NCI-H446 treated with DMSO at 0.1 percent for 48 hours (cell line): ENCODE measurements at regions not wholly inside any gene's neighbourhood (a gene's known extent, or its start where the extent isn't known, plus 50 kb on each side); places are given as distances from the start of the nearest gene placed in this dataset.
"Not testable (repeated sequence)": the region's sequence is repeated elsewhere in the genome, so short reads cannot be mapped to it uniquely, and the experiment has no call there.

Source experiments
- DNase-seq: peaks from one replicate; lab custom pipeline; 2025; lab: John Stamatoyannopoulos, UW

DNA sequence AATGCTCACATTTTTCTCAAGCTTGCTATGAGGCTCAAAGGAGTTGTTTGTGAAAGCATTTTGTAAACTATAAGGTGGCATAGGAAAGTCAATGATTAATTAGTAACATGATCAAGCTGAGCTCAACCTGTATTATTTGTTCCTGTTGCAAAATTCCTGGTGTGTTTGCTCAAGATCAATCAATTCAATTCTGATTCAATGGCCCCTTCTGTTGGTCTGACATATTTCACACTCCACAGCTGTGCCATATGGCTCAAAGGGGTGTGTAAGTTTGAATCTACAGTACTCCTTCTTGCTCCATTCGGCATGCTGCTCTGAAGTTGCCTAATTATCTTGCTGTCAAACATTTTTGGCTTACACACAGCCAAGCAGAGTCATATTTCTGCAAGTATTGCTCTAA, 341.6 kb upstream of the LRP1B start:
- peak; percentile 94 for DNase-seq

DNA sequence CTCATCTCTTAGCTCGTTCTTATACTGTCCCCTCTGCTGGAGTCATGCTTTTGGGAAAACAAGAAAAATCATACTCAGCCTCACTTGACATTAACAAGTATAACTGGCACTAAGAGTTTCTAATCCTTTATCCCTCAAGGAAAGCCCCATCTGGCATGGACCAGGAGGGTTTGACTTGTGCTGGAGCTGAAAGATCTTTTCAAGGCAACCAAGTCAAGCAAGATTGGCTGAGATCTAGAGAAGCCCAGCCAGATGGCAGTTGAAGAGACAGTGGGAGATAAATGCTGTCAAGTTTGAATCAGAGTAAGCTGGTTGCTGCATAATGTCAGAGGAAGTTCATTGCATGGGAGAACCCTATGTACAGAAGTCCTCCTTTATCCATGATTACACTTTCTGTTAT, 336.5 kb upstream of the LRP1B start:
- DNase-seq: peak; percentile 21

DNA sequence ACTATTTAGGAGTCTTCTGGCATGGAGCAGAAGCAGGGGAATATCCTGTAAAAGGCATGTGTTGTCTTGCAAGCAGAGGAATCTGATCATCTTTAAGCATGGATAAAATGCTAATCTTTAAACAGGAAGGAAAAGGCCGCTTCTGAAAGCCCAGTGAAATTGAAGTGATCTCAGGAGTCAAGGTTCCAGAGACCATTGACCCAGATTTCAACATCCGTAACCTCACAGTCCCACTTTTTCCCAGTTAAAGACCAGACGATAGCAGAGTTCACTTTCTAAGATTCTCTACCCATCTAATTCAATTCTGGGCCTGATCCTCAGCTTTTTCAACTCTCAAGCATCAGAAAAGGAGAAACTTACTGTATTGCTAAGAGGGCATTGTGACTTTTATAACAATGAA, 332.2 kb upstream of the LRP1B start:
- no peak for DNase-seq

DNA sequence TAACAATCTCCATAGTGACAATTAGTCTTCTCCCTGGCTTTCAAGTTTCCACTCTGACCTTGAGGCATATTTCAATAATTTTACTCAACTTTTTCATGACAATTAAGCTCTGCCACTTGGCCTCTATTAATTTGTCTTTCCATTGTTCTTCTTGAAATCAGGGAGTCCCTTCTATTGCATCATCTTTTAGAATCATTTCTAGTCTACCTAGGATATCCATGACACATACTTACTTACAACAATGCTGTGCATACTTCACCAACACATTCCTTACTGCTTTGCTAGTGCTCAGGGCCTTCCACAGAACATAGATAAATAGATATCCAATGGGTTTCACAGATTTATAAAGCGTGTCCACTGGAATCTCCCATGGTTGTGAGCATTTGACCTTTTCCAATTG, 331.5 kb upstream of the LRP1B start:
- no peak for DNase-seq

DNA sequence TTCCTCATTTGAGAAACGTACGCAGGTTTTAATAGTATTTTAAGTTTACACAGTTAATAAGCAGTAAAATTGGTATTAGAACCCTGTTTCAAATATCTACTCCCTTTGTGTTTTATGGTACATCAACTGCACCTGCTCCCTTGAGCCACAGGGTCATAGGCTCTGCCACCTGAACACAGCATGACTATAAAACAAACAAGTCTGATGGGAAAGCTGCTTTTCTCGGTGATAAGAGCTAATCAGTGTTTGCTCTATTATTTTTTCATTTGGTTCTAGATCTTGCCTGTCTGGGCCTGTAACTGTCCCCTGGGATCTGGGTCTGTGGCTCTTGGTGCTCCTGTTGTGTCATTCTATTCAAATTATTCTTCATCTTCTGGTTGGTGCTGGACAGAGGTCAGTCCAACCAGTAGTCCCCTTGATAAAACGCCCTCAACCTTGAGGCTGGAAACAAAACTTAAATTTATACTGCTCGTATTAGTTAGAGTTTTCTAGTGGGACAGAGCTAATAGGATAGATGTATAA, 314.8 kb upstream of the LRP1B start:
- no peak for DNase-seq

DNA sequence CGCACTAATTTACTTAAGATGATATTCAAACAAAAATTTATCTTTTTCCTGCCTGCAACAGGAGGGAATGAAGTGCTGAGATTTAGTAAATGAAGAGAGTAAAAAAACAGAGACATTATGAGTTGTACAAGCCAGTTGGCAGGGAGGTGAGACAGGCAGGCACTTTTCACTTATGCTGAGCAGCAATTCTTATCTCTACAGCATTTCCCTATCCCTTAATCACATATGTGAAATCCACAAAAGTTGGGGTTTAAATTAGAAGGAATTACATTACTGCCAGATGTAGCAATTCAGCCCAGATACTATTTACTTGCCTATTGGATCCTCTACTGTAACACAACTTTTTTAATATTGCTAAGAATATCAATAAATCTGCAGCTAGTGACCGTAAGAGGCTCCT, 314.2 kb upstream of the LRP1B start:
- no peak for DNase-seq

DNA sequence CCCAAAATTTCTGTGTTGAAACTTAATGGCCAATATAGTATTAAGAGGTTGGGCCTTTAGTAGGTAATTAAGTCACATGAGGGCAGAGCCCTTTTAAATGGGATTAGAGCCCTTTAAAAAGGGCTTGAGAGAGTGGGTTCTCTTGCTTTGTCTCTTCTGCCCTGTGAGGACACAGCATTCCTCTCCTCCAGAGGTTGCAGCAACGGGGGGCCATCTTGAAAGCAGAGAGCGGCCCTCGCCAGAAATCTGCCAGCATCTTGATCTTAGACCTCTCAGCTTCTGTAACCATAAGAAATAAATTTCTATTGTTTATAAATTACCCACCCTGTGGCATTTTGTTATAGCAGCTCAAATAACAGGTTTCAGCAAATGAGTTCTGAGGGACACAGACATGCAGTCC, 305.0 kb upstream of the LRP1B start:
- DNase-seq: no peak

DNA sequence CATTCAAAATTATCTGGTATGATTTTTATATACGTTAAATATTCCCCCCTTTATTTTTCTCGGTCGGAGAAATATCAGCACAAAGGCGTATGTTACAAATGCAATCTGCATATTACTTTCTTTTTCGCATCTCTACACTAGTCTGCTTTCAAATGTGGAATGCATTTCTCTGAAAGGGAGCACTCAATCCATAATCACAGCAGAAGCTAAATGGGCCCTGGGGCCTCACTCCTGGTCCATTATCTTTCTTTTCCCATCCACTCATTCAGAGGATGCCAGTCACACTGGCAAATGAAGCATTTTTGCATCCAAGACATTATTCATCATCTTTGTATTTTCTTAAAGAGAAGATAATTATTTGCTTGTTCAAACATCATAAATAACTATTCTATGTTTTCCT, 295.2 kb upstream of the LRP1B start:
- DNase-seq: no peak

DNA sequence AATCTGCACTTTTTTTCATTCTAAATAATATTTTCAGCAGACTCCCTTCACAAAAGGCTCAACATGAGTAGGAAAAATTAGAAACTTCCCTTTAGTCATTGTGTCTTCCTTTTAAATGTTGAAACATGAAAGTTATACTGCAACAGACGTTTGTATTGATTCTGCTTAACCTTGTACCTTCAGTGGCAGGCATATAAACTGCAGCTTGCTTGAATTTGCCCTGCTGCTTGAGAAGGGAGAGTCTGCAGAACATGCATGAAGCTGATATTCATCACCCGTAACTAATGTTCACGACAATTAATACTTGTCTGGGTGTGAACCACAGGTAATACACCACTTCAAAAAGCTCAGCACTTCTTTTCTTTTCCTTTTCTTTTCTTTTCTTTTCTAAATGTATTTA, 294.7 kb upstream of the LRP1B start:
- DNase-seq: no peak

DNA sequence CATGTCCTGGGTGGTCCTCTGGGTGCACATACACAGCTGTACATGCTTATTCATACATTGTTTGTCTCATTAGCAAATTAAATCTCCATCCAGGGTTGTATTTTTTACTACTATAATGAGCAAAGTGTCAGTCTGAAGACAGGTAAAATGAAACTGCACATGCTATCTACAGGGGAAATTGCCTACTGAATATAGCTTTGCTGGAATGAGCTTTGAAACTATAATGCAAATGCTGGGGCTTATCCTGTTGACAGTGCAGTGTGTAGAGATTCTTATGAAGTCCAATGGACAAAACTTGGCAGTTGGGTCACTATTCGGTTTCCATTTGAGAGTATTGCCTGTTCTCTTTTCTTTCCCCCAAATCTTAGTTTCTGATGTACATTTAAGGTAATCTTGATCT, 292.8 kb upstream of the LRP1B start:
- no peak for DNase-seq

DNA sequence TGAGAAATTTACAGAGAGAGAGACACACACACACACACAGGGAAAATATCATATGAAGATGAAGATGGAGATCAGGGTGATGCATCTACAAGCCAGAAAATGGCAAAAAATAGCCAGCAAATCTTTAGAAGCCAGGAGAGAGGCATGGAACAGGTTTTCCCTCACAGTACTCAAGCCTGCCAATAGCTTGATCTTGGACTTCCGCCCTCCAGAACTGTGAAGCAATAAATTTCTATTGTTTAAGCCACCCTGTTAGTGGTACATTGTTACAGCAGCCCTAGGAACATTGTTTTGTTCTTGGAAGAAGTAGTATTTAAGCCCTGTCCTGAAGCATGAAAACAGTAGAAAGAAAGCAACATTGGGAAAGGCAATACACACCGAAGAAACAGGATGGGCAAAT, 292.0 kb upstream of the LRP1B start:
- DNase-seq: no peak

DNA sequence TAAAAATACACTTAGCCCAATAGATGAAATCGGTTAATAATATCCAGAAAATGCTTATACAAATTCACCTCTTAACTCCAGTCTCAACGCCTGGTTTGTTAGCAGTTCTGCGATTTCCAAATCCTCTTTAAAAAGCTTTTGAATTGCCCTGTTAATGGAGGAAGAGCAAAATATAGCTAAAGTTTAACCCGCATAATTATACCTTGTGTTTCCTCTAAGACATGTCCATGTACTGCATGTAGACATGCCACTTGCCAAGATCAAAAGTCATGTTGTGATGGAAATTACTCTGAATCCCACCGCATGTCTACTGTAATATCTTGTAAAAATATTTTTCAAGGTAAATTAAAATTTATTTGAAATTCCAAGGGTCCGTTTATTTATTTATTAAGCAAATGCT, 291.2 kb upstream of the LRP1B start:
- no peak for DNase-seq

DNA sequence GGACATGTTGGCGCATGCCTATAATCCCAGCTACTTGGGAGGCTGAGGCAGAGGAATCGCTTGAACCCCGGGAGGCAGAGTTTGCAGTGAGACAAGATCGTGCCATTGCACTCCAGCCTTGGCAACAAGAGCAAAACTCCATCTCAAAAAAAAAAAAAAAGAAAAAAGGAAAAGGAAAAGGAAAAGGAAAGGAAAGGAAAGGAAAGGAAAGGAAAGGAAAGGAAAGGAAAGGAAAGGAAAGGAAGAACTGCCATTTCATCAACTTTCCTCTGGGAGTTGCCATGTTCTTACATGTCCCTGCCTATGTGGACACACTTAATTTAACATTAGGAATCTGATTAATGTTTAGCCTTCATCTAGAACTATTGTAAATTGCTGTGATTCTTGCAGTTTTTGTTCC, 287.9 kb upstream of the LRP1B start:
- peak; percentile 32 for DNase-seq

DNA sequence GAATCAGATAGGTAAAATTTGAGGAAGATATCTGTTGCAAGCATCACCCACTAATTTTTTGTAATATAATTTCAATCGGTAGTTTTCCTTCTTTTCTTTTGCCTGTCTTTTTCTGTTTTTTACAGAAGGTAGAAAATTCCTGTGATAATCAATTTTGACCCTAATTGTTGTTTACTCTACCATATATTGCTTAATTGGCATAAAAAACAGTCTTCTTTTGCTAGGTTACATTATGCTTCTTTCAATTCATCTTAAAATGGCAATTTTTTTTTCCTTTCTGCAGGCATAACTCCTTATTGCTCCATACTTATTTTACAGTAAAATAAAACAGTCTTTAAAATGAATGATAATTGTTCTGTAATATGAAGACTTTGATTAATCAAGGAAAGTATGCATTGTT, 286.2 kb upstream of the LRP1B start:
- no peak for DNase-seq

DNA sequence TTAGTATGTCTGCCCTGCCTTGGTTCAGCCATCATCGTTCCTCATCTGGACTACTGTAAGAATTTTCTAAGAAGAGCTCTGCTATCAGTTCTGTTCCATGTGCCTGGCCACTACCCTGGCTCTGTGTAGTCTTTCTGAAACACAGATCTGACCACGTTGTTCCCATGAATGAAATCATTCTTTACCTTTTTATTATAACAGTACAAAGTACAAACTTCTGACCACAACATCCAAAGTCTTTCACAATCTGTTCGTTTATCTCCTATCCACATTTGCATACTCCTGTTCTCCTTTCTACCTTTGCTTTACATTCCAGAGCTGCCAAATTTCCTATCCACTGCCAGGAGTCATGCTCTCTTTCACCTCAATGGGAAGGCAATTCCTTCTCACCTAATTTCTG, 284.6 kb upstream of the LRP1B start:
- DNase-seq: no peak

DNA sequence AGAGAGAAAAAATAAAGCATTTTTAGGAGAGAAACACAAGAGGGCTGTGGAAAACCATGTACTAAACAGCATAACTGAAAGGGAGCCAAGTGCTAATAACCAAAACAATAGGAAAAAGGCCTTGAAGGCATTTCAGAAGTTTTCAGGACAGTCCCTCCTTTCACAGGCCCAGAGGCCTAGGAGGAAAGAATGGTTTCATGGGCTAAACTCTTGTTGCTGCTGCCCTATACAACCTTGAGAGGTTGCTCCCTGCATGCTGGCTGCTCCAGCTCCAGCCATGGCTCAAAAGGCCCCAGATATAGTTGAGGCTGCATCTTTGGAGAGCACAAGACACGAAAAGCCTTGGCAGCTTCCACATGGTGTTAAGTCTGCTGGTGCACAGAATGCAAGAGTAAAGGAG, 267.4 kb upstream of the LRP1B start:
- DNase-seq: no peak

DNA sequence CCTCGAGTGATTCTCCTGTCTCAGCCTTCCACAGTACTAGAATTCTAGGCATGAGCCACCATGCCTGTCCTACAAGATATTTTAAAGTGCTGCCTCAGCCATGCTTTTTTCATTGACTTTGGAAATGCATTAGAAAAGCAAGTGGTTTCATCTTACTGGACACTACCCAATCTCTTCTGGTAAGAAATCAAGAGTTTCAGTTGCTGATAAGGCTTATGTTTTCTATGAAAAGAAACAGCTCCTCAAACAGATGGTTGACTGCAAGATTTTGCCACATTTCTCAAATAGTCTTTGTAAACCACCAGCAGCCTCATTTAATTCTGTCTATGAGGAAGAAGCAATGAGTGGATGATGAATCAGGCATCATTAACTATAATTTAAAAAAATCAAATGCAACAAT, 264.5 kb upstream of the LRP1B start:
- DNase-seq: no peak

DNA sequence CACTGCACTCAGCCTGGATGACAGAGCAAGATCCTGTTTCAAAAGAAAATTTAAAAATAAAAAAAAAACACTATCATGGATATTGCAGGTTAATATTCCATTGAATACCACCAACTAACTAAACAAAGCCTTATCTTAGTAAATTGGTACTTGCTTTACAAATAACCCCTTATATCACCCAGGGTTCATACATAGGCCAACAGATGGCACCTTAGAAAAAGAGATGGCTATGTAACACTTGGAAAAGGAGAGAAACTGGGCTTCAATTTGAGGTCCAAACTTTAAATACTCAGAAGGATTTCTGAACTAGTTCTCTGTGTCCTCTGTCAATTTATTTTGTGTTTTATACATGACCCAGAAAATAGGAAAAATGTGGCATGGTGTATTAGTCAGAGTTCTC, 249.6 kb upstream of the LRP1B start:
- DNase-seq: no peak

DNA sequence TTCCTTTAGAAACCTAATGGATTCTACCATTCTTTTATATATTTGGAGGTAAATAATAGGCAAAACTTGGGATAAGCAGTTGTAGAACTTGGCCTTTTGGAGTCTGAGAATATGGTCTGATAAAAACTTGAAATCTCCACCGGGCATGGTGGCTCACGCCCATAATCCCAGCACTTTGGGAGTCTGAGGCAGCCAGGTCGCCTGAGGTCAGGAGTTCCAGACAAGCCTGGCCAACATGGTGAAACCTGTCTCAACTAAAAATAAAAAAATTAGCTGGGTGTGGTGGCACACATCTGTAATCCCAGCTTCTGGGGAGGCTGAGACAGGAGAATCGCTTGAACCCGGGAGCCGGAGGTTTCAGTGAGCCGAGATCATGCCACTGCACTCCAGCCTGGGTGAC, 231.3 kb upstream of the LRP1B start:
- DNase-seq: not testable (repeated sequence)

DNA sequence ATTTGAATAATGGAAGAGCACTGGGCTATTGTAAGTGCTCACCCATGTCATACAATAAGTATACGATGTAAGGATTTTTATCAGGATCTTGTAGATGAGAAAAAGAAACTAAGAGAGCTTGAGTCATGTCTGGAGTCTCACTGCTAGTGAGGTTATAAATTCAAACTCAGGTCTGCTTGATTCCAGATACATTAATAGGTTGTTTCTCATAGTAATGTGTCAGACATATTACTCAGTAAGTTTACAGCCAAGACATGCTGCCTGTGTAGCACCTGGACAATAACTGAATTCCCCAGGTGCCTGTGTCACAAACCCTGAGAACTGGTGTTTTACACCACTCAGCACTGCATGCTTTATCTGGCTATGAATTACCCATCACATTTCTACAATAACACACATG, 216.9 kb upstream of the LRP1B start:
- no peak for DNase-seq

DNA sequence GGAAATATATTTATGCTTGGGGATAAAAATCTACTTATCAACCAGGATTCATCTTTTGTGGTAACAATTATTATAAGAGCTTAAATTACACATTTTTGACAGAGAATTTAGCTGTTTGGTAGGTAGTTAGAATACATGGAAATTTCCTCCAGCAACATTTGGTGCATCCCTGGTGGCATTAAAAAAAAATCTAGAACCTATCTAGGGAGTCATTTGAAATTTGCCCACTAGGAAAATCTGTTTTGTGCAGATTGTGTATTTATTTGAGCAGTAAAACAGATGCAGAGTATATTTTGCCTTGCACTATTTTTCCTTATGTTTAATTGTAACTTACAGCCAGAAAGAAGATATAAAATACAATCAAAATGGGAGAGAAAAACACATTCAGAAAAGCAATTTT, 208.4 kb upstream of the LRP1B start:
- no peak for DNase-seq

DNA sequence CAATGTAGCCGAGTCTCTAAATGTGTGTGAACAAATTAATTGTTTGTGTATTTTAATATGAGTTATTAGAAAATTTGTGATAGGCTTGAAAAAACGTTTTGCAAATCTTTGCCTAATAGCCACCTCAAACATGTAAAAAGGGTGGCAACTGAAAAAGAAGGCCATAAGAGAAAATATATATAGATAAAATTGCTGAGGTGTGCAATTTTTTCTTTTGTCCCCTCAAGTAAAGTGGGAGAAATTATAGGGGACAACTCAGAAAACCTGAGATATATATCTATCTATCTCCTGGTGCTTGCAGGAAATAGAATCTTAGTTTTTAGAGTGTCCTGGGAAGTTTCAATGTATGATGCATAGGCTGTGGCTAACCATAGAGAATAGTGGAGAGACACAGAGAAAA, 201.4 kb upstream of the LRP1B start:
- DNase-seq: no peak

DNA sequence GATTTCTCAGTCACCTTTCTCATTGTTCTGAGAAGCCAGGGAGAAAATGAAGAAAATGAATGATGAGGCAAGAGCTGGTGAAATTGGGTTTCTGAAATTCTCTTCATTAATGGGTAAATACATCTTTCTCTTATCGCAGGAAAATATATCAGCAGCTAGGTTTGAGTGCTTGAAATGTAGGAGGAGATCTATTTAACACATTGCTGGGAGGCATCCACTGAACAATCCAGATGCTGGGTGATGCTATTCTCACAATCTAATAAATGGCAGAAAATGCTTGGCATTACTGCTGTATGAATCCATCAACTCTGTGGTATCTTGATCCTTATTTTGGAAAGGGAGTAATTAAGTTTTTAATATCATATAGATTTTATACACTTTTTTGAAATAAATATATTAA, 199.6 kb upstream of the LRP1B start:
- DNase-seq: no peak

DNA sequence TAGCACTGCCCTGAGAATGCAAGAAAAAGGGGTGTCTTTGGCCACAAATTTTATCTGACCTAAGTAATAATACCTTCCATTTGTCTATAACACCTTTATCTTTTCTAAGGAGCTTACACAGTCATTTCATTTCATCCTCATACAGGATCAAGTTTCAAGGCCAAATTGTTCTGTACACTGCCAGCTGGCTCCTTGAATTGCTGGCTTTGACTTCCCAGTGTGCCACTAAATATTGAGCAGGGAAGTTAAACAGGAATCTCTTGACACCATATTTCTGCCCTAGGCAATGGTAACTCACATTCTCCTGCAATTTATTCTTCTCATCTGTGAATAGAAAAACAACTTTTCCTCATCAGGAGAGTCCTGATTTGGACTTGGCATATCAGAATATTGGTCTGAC, 195.1 kb upstream of the LRP1B start:
- DNase-seq: peak; percentile 30

DNA sequence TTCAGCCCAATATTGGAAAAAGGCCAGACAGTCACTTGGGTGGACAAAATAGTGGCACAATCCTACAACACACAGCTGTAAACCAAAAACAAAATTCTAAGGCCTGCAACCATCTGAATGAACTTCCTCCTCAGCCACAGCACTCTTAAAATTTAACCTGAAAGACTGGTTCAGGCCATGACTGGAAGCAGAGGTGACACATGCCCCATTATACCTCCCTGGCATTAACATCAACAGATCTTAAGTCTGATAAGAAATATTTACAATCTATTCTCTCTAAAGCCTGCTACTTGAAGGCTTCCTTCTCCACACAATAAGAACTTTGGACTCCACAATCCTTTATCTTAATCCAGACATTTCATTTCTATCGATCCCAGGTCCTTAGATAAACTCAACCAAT, 192.4 kb upstream of the LRP1B start:
- no peak for DNase-seq
